Upper lobe of left lung (tissue), 6 donors: ENCODE measurements at regions not wholly inside any gene's neighbourhood (a gene's known extent, or its start where the extent isn't known, plus 50 kb on each side); places are given as distances from the start of the nearest gene placed in this dataset.
"Not testable (repeated sequence)": the region's sequence is repeated elsewhere in the genome, so short reads cannot be mapped to it uniquely, and the experiment has no call there.

Source experiments
- ATAC-seq, 2 donors: fragments of 200-7000 bp; cut with Tn5 transposase; one replicate each; pipeline ENCODE4 v1.9.1; 2022; ENCODE audit warnings: mild to moderate bottlenecking in 2 of 2, moderate library complexity in 2 of 2; ENCODE audit not compliant: low FRiP score in 2 of 2
- DNase-seq, 2 donors: peaks; one replicate each; pipeline ENCODE4 v3.0.0-alpha.2; 2019 to 2020
- H3K27ac ChIP-seq, 4 donors: fragments of 200-600 bp; sonication (generic); one replicate each; pipeline ENCODE4 v1.5.1; 2016 to 2019
- H3K27me3 ChIP-seq, 4 donors: fragments of 200-600 bp; sonication (generic); one replicate each; pipeline ENCODE4 v1.5.1; 2017 to 2019
- H3K36me3 ChIP-seq, 4 donors: fragments of 200-600 bp; sonication (generic); one replicate each; pipeline ENCODE4 v1.5.1; 2016 to 2019
- H3K4me1 ChIP-seq, 4 donors: fragments of 200-600 bp; sonication (generic); one replicate each; pipeline ENCODE4 v1.5.1; 2018 to 2019
- H3K4me3 ChIP-seq, 4 donors: fragments of 200-600 bp; sonication (generic); one replicate each; pipeline ENCODE4 v1.5.1; 2017 to 2019; ENCODE audit warnings: mild to moderate bottlenecking in 2 of 4, moderate library complexity in 1 of 4
- H3K9me3 ChIP-seq, 4 donors: fragments of 200-600 bp; sonication (generic); one replicate each; pipeline ENCODE4 v1.5.1; 2018 to 2019
- CTCF ChIP-seq, 6 experiments: fragments of 450-650 bp in 4 of 6; fragments of 200-600 bp in 2 of 6; sonication (generic) in 2 of 6; IDR thresholded peaks; one replicate each; pipeline ENCODE4 v1.5.1; 2016 to 2019; ENCODE audit warnings: antibody characterized with exemption in 6 of 6
- EP300 ChIP-seq, 4 donors: sonication (generic); formaldehyde crosslinking; IDR thresholded peaks; one replicate each; pipeline ENCODE4 v1.5.1; 2017; ENCODE audit warnings: antibody characterized with exemption in 4 of 4, control low read depth in 2 of 4
- POLR2A ChIP-seq, 4 donors: fragments of 450-650 bp; IDR thresholded peaks; one replicate each; pipeline ENCODE4 v1.5.1; 2016 to 2017; ENCODE audit warnings: antibody characterized with exemption in 4 of 4, mild to moderate bottlenecking in 2 of 4
- POLR2AphosphoS5 ChIP-seq, 2 donors: sonication (generic); formaldehyde crosslinking; IDR thresholded peaks; one replicate each; pipeline ENCODE4 v1.5.1; 2017; ENCODE audit warnings: antibody characterized with exemption in 2 of 2
- WGBS, 2 donors: methylation state at CpG; one replicate each; pipeline ENCODE4 v1.1.5; 2017 to 2018; 5-methylcytosine and 5-hydroxymethylcytosine counted together
- donor health status: DM: no; HTN: no; CAD: no; lungs with moderate emphysema.
- donor health status: DM: no; HTN: yes; CAD: no; lungs with severe emphysema.

- WGBS, 2 donors: 55 to 59% methylated on average over 3 of the region's 3 CpGs
- H3K27me3 ChIP-seq, H3K36me3 ChIP-seq, H3K27ac ChIP-seq, H3K9me3 ChIP-seq, DNase-seq, H3K4me1 ChIP-seq, H3K4me3 ChIP-seq, ATAC-seq: not testable (repeated sequence)
These were observed 376.9 kb upstream of the FRG1 start for GRCh38 chr4:189563751-189564150.

DNA sequence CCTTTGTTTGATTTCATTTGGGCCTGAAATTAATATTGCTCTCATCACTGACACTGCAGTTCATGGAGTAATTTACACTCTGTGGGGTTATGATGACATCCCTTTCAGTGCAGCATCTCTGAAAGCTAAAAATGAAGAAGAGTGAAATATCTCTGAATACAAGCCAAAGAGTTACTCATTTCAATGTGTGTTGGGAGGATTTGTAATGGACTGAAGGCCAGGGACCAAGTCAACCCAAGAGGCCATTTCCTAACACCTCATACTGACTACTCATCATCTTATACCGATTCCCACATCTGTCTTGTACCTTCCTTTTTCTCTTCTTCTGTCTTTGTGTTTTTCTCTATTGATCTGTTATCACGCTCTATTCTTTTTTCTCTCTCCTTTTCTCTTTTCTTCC, 374.4 kb upstream of the FRG1 start:
- H3K27ac ChIP-seq: peak overlapping the region in 2 of 4 donors; percentile 18 to 49
- not testable (repeated sequence) for H3K27me3 ChIP-seq, DNase-seq, H3K36me3 ChIP-seq, H3K4me1 ChIP-seq, H3K4me3 ChIP-seq, H3K9me3 ChIP-seq
- peak in 1 of 2 donors; percentile 34 for ATAC-seq
- 81 to 89% methylated on average over 2 of the region's 2 CpGs for WGBS, 2 donors

GRCh38 chr4:189566900-189567299, 373.8 kb upstream of the FRG1 start:
- DNase-seq (peak in 1 of 2 donors; percentile 45), ATAC-seq (peak; percentile 62 to 75)
- peak overlapping the region in 2 of 4 donors; percentile 18 to 49 for H3K27ac ChIP-seq
- WGBS, 2 donors: 38 to 49% methylated on average over 3 of the region's 3 CpGs
- not testable (repeated sequence) for H3K4me3 ChIP-seq, H3K4me1 ChIP-seq, H3K27me3 ChIP-seq, H3K36me3 ChIP-seq, H3K9me3 ChIP-seq

DNA sequence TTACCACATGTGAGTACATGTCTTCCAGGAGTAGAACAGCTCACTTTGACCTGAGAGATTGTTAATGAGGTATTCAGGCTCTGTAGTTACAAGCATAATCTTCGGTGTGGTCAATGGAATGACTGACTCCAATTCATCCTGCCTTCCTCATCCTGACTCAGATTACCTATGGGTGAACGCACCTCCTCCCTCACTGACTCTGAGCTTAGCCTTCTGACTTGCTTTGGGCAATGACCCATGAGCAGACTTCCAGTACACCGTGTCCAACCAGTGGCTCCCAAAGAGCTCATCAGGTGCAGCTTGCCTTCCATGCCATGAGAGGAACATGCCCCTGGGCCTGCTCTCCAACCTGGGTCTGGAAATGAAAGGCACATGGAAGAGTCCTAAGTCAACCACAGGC, 361.0 kb upstream of the FRG1 start:
- not testable (repeated sequence) for DNase-seq, H3K4me1 ChIP-seq, H3K27ac ChIP-seq, H3K4me3 ChIP-seq, H3K27me3 ChIP-seq, H3K36me3 ChIP-seq, H3K9me3 ChIP-seq
- peak in 1 of 2 donors; percentile 16 for ATAC-seq
- WGBS, 2 donors: 88 to 95% methylated on average over 3 of the region's 3 CpGs

GRCh38 chr4:189586908-189587632, 353.6 kb upstream of the FRG1 start:
- H3K4me3 ChIP-seq, H3K4me1 ChIP-seq, H3K9me3 ChIP-seq, H3K27ac ChIP-seq, DNase-seq, H3K27me3 ChIP-seq, H3K36me3 ChIP-seq: not testable (repeated sequence)
- WGBS, 2 donors: 90% methylated on average over 18 of the region's 18 CpGs
- peak in 1 of 2 donors; percentile 50 for ATAC-seq

DNA sequence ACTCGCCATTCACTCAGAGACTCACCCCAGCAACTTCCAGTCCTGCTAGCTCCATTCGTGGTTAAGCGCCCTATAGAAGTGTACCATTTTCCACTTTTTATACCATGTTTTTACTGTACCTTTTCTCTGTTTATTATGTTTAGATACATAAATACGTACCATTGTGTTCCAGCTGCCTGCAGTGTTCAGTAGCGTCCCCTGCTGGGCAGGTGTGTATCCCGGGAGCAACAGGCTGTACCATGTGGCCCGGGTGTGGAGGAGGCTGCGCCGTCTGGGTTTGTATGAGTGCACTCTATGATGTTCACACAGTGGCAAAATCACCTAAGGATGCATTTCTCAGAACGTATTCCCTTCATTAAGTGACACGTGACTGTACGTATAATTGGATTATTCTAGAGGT, 351.5 kb upstream of the FRG1 start:
- DNase-seq, H3K27ac ChIP-seq, H3K27me3 ChIP-seq, H3K4me1 ChIP-seq, H3K36me3 ChIP-seq, H3K4me3 ChIP-seq, H3K9me3 ChIP-seq, ATAC-seq: not testable (repeated sequence)
- 95% methylated on average over 8 to 11 of the region's 12 CpGs for WGBS, 2 donors

DNA sequence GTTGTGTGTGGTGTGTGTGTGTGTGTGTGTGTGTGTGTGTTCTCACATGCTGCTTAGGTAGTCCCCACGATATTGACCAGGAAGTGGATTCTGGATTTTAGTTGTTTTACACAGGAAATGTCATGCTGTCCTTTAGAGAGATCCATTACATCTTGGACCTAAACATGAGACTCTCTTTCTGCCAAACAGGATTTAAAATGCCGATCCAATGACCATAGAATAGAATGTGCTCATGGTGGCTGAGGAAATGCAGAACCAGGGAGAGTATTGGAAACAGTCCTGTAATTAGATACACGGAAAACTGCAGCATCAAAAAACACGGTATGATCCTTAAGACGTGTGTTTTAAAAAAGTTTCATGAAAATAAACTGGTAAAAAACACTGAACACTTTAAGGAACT, 347.8 kb upstream of the FRG1 start:
- no peak overlapping the region for H3K27ac ChIP-seq
- TF ChIP-seq EP300 (IDR thresholded peaks at IDR 0.05) (no peak), CTCF (IDR thresholded peaks at IDR 0.05) (no peak), POLR2AphosphoS5 (IDR thresholded peaks at IDR 0.05) (no peak), POLR2A (IDR thresholded peaks at IDR 0.05) (no peak)
- DNase-seq (no peak), ATAC-seq (no peak)
- no peaks in the 10 kb centered on the region for H3K4me1 ChIP-seq
- no peaks in the 10 kb centered on the region for H3K9me3 ChIP-seq
- H3K27me3 ChIP-seq: no peaks in the 10 kb centered on the region
- H3K36me3 ChIP-seq: no peaks in the 10 kb centered on the region
- WGBS, 2 donors: 79 to 83% methylated on average over 5 of the region's 5 CpGs
- no peak overlapping the region for H3K4me3 ChIP-seq

GRCh38 chr4:189597341-189597740, 343.3 kb upstream of the FRG1 start:
- Histone ChIP-seq H3K4me1 (no peaks in the 10 kb centered on the region), H3K36me3 (no peaks in the 10 kb centered on the region), H3K27ac (no peak overlapping the region), H3K27me3 (no peaks in the 10 kb centered on the region), H3K4me3 (no peak overlapping the region), H3K9me3 (no peaks in the 10 kb centered on the region)
- no peak for TF ChIP-seq CTCF (IDR thresholded peaks at IDR 0.05)
- no peak for TF ChIP-seq POLR2AphosphoS5 (IDR thresholded peaks at IDR 0.05)
- TF ChIP-seq EP300 (IDR thresholded peaks at IDR 0.05): no peak
- TF ChIP-seq POLR2A (IDR thresholded peaks at IDR 0.05): no peak
- 85 to 86% methylated on average over 8 of the region's 8 CpGs for WGBS, 2 donors
- ATAC-seq (no peak), DNase-seq (no peak)
